ENCODE measurements at regions not wholly inside any gene's neighbourhood (a gene's known extent, or its start where the extent isn't known, plus 50 kb on each side); places are given as distances from the start of the nearest gene placed in this dataset.

DNA sequence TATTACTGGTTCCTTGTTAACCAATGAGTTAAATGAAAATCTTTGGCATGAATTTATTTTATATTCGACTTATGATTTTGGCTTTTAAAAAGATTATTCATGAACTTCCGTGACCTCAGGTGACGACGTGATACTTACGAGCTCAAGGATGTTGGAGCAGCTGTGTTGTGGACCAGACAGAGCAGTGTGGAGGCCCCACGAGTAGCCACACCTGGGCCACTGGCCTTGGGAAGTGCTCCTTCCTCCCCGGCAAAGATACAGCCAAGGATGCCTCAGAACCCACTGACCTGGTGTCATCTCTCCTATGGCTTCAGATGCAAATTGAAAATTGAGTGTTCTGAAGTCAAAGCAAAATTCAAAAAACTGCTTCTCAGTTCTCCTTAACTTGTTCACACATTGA is 147.5 kb upstream of the PPP2R2D start:
- DNase-seq (ENCODE audit: low spot score): no peak

DNA sequence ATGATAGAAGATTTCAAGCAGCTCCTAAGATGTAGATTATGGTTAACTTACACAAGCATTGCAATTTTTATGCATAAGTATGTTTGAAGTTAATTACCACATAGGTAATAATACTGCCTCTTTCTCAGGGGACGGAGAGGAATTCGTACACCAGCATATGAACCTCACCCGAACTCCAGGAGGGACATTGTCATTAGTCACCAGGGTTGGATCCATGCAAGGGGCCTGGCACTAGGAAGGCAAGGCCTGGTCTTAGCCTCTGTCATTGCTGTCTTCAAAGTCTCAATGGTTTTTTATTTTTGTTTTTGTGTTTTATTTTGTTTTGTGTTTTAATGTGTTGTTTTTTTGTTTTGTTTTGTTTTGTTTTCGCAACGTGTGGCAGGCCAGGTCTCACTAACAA is 145.6 kb upstream of the PPP2R2D start:
- DNase-seq (ENCODE audit: low spot score): no peak

DNA sequence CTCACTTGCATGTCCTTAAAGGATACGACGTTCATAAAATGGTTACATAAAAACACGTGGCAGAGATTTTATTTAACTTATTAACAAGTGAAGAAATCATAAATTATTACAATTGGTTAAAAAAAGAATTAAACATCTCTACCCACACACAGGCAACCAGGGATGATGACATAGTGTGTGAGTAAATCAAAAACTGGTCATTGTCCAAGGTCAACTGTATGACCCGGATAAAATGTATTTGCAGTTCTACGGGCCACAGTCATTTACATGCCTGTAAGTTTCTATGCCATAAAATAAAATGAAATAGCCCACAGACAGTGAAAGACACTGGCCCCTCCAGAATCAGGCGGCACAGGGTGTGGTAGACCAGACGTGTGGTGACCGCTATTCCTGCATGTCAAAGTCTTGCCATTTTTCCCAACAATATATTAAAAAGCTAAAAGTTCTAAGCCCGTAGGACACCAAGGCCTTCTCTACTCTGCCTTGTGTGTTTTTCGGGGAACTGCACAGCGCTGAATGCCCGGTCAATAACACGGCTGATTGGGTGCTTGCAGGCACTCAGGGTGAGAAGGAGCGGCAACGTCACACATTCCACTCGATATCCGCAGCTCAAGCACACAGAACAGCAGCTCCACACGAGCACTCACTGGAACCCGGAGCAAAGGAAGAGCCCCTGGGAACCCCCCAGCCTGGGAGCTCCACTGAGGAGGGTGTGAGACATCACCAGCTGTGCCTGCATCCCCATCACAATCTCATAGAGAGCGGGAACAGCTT is 143.3 kb upstream of the PPP2R2D start:
- DNase-seq (ENCODE audit: low spot score): no peak

- no peak for DNase-seq (ENCODE audit: low spot score)
Observed at GRCh38 chr10:131758062-131758938, 142.5 kb upstream of the PPP2R2D start.

GRCh38 chr10:131758939-131759301 is 141.9 kb upstream of the PPP2R2D start:
- no peak for DNase-seq (ENCODE audit: low spot score)

GRCh38 chr10:131759347-131759746 is 141.5 kb upstream of the PPP2R2D start:
- DNase-seq (ENCODE audit: low spot score): no peak

- DNase-seq (ENCODE audit: low spot score): no peak
Observed at GRCh38 chr10:131760416-131761166, 140.2 kb upstream of the PPP2R2D start.

- DNase-seq (ENCODE audit: low spot score): no peak
Observed at GRCh38 chr10:131762789-131763696, 137.8 kb upstream of the PPP2R2D start.

DNA sequence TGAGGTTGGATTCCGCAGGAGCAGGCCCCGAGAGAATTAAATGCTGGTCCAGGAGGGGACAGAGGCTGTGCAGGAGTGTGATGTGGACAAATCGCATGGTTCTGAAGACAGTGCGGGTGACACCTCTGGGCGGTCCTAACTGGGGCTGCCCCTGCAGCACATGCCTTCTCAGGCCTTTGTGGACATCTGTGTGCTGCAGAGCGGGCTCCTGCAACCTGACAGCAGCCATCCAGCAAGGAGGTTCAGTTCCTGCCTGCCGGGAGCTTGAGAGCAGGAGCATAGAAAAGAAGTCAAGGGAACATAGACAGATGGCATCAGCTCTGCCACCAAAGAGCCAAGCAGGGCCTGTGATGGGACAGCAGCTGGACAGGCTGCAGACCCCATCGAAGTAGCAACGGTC is 135.9 kb upstream of the PPP2R2D start:
- no peak for DNase-seq (ENCODE audit: low spot score)

DNA sequence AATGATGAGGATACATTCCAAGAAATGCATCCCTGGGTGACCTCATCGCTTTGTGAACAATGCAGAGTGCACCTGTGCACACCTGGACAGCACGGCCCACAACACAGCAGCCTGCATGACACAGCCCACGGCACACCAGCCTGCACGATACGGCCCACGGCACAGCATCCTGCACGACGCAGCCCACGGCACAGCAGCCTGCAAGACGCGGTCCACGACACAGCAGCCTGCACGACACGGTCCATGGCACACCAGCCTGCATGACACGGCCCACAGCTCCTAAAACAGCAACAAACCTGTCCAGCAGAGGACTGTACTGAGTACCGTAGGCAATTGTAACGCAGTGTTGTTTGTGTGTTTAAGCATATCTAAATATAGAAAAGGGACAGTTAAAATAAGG is 134.7 kb upstream of the PPP2R2D start:
- DNase-seq (ENCODE audit: low spot score): no peak

- DNase-seq (ENCODE audit: low spot score): no peak
Observed at GRCh38 chr10:131767716-131768115, 133.1 kb upstream of the PPP2R2D start.

GRCh38 chr10:131769571-131770410 is 131.0 kb upstream of the PPP2R2D start:
- no peak for DNase-seq (ENCODE audit: low spot score)

DNA sequence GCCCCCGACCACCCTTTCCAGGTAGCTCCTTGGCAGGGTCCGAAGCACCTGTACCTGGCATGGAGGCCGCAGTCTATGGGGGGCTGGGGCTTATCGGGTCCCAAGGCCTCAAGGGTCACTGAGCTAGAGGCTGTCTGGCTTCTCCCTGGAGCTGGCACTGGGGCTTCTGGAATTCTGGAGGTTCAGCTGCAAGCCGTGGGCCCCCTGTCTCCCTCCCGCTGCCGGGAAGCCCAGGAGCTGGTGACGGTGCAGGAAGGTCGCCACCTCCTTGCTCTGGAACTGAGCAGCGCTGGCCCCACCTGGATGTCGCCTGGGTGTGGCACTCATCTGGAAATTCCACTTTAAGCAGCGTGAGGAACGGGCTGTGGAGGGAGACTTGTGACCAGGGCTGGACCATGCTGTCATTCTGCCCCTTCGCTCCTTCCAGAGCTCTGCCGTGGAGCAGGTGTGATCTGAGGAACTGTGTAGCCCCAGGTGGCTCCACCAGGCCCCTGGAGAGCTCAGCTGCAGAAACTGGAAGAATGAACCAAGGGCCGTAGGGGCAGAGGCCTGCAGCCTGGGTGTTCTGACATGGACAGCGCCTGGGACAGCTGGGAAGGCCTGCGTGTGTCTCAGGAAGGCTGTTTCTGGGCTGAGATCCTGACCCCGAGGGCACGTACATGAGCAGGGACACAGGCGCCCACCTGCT is 129.7 kb upstream of the PPP2R2D start:
- no peak for DNase-seq (ENCODE audit: low spot score)

- DNase-seq (ENCODE audit: low spot score): no peak
Observed at GRCh38 chr10:131771634-131772358, 129.0 kb upstream of the PPP2R2D start.

DNA sequence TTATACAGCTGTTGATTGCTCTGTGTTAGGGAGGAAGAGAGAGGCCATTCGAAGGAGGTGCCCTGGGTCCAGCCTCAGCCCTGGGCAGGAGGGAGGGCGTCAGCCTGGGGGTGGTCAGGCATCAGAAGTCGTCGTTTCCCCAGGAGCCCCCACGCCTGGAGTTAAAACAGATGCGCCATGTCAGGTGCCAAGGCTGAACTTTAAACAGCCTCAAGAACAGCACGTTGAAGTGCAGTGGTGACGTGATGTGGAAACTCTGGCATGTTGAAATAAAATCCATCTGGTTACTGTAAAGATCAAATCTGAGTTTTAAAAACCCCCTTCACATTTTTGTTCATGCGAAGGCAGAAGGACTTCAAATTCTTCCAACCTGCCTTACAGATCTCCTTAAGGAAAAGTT is 128.4 kb upstream of the PPP2R2D start:
- no peak for DNase-seq (ENCODE audit: low spot score)

DNA sequence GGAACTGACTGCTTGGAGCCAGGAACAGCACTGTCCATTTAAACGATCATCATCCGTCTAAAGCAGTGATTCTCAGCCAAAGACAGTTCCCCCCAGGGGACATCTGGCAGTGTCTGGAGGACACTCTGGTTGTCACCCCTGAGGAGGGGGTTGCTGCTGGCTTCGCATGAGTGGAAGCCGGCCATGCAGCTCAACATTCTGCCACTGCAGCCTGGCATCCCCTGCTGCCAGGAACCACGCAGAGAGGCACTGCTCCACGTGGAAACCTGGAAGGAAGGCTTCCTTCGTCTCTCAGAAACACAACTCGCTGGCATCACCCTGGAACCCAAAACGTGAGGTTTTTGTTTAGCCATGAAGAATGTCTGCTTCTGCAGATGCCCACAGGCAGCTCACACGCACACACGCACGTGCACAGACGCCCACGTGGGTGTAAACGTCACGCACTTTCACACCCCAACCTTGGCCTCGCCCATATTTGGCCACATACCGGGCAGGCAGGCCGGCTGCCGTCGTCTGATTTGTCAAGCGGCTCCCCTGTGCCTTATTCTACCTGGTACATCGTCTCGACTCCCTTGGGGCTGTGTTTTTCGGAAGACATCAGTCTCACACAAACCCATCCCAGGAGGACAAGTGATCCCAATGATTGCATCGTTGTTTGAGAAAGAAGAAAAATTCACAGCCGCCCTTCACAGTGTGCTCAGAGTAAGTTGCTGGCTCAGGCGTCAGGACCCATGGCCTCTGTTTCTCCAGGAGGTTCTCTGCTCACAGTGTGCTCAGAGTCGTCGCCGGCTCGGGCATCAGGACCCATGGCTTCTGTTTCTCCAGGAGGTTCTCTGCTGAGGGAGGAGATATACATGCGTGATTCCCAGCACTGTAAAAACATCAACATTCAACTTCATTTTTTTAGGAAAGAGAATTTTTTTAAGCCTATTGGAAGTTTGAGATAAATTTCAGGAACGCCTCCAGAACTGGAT is 127.2 kb upstream of the PPP2R2D start:
- DNase-seq (ENCODE audit: low spot score): no peak

GRCh38 chr10:131774681-131775085 is 126.1 kb upstream of the PPP2R2D start:
- DNase-seq (ENCODE audit: low spot score): no peak

DNA sequence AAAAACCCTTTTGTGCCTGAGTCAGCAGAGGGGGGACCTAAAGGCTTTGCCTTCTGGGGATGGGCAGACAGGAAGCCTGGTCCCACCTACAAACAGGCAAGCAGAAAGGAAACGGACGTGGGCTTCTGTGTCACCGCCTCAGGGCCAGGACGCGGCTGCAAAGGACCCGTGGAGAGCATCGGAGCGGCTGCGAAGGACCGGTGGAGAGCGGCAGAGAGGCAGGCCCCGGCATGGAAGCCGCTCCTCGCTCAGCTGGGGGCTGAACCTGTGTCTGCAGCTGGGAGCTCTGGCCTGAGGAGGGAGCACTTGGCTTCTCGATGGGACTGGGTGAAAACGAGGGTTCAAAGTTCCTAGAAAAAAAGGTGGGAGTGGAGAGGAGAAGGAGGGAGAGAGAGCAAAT is 125.4 kb upstream of the PPP2R2D start:
- DNase-seq (ENCODE audit: low spot score): no peak

All from activated CD4-positive, alpha-beta T cell treated with anti-CD3 and anti-CD28 coated beads, Interleukin-2, Interleukin-4, amounts not matched to agents 100 ng/mL and 50 ng/mL, durations not matched to agents 16 hours and 8 hours (primary cell).